ENCODE measurements at regions not wholly inside any gene's neighbourhood (a gene's known extent, or its start where the extent isn't known, plus 50 kb on each side); places are given as distances from the start of the nearest gene placed in this dataset.
"Not testable (repeated sequence)": the region's sequence is repeated elsewhere in the genome, so short reads cannot be mapped to it uniquely, and the experiment has no call there.

DNA sequence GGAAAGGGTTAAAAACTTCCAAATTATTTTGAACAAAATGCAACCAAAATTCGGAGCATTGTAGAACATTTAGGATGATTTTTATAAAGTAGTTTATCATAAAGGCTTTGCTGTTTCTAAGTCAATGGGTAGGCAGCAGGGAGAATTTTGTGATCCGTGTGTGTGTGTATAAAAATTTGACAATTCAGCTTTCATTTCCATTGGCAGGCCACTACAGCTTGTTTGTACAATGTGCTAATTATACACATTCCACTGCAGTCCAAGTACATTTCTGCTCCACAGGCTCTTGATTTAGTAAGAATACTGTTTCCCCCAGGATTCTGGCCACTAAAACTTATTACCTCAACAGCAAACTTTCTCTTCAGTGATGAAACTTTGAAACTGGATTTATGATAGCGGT lies 71.8 kb upstream of the LTBP1 start:
- 76 to 83% (median 77%) methylated on average over 3 of the region's 3 CpGs for WGBS, 4 donors
- TF ChIP-seq, protein P1, sequence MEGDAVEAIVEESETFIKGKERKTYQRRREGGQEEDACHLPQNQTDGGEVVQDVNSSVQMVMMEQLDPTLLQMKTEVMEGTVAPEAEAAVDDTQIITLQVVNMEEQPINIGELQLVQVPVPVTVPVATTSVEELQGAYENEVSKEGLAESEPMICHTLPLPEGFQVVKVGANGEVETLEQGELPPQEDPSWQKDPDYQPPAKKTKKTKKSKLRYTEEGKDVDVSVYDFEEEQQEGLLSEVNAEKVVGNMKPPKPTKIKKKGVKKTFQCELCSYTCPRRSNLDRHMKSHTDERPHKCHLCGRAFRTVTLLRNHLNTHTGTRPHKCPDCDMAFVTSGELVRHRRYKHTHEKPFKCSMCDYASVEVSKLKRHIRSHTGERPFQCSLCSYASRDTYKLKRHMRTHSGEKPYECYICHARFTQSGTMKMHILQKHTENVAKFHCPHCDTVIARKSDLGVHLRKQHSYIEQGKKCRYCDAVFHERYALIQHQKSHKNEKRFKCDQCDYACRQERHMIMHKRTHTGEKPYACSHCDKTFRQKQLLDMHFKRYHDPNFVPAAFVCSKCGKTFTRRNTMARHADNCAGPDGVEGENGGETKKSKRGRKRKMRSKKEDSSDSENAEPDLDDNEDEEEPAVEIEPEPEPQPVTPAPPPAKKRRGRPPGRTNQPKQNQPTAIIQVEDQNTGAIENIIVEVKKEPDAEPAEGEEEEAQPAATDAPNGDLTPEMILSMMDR (IDR thresholded peaks at IDR 0.05) = no peak
- no peak for TF ChIP-seq POLR2A (IDR thresholded peaks at IDR 0.05)
- H3K9me3 ChIP-seq = no peaks in the 10 kb centered on the region

GRCh38 chr2:32877587-32878510 lies 68.9 kb upstream of the LTBP1 start:
- Histone ChIP-seq H3K36me3 (no peaks in the 10 kb centered on the region), H3K4me3 (no peak overlapping the region), H3K4me1 (peaks cover 0 to 21% (median 10%) of the 10 kb centered on the region in 12 donors), H3K9me3 (no peaks in the 10 kb centered on the region), H3K27ac (peak overlapping the region in 10 of 12 donors; percentile 11 to 62 (median 40)), H3K27me3 (no peaks in the 10 kb centered on the region)
- WGBS, 4 donors = 56 to 64% (median 63%) methylated on average over 12 of the region's 12 CpGs
- no peak for DNase-seq
- peak in 2 of 4 donors; percentile 46 to 81 for ATAC-seq
- no peak for TF ChIP-seq POLR2A (IDR thresholded peaks at IDR 0.05)
- TF ChIP-seq, protein P1 (IDR thresholded peaks at IDR 0.05) = no peak
- intact Hi-C loops (cut with DNase I) = loop anchor here in 1 of 10 donors (5.0 kb wide), 1 partner anchor 96 kb away; no protein-coding TSS in a partner anchor

More for the DNA sequence above, 71.8 kb upstream of the LTBP1 start:
- intact Hi-C loops (cut with DNase I) = loop anchor here in 1 of 10 donors (5.0 kb wide), 1 partner anchor 93 kb away; no protein-coding TSS in a partner anchor
- Histone ChIP-seq H3K36me3 (no peaks in the 10 kb centered on the region), H3K27me3 (no peaks in the 10 kb centered on the region), H3K27ac (no peak overlapping the region), H3K4me3 (peak overlapping the region in 3 of 12 donors; percentile 7 to 20 (median 20)), H3K4me1 (peaks cover 0 to 21% (median 10%) of the 10 kb centered on the region in 12 donors)
- ATAC-seq = no peak
- DNase-seq = no peak

DNA sequence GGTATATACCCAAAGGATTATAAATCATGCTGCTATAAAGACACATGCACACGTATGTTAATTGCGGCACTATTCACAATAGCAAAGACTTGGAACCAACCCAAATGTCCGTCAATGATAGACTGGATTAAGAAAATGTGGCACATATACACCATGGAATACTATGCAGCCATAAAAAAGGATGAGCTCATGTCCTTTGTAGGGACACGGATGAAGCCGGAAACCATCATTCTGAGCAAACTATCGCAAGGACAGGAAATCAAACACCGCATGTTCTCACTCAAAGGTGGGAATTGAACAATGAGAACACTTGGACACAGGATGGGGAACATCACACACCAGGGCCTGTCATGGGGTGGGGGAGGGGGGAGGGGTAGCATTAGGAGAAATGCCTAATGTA lies 66.8 kb upstream of the LTBP1 start:
- not testable (repeated sequence) for H3K27me3 ChIP-seq, H3K9me3 ChIP-seq, DNase-seq, H3K36me3 ChIP-seq, ATAC-seq, H3K4me3 ChIP-seq, H3K27ac ChIP-seq
- intact Hi-C loops (cut with DNase I) = loop anchor here in 2 of 10 donors (5.0 to 10.0 kb wide), 2 partner anchors 95 to 98 kb away; no protein-coding TSS in a partner anchor
- H3K4me1 ChIP-seq = peaks cover 0 to 21% (median 9%) of the 10 kb centered on the region in 12 donors
- 93 to 97% (median 95%) methylated on average over 7 of the region's 7 CpGs for WGBS, 4 donors

DNA sequence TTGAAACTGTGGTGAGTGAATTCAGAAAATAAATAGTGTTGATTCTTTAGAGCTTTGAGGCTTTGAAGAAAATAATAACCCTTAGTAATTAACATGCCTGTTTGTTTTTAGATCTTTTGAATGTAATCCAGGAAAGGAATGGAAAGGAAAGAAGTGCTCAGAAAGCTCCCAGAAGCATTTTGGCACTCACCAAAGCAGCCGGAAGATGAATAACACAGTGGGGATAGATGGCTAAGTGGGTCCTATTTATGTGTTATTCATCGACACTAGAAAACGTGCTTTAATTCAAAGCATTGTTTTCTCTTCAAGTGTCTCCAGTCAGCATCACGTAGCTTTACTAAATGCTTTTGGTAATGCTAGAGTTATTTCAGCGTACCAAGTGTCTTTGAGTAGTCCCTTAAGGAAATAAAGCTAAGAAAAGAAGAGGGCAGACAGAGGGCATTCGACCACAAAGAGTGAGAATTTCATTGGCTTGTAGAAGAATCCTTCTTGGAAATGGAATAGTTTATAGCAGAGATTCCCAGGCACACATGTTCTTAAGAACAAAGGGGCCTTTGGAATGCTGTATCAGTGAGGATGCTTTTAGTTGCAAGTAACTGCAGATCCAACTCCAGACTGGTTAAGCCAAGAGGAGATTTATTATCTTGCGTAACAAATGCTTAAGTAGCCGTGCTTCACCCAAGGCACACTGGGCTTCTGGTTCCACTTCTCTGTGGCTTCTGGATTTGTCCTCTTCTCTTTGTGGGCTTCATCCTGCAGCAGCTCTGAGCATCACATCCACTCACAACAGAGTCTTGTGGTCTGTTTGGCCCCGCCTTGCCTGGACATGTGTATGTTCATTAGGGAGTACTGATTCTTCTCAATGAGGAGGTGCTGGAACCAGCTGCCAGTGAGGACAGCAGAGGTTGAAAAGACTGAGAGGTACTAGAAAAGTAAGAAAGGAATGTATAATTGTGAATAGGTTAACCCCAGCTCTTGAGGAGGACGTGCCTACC lies 63.6 kb upstream of the LTBP1 start:
- no peak for DNase-seq
- Histone ChIP-seq H3K9me3 (peaks cover 0 to 13% (median 0%) of the 10 kb centered on the region in 12 donors), H3K4me1 (peaks cover 0 to 7% (median 6%) of the 10 kb centered on the region in 12 donors), H3K27me3 (no peaks in the 10 kb centered on the region), H3K4me3 (no peak overlapping the region), H3K27ac (no peak overlapping the region), H3K36me3 (no peaks in the 10 kb centered on the region)
- WGBS, 4 donors = 87 to 89% (median 88%) methylated on average over 10 of the region's 10 CpGs
- TF ChIP-seq POLR2A (IDR thresholded peaks at IDR 0.05) = no peak
- TF ChIP-seq, protein P1 (IDR thresholded peaks at IDR 0.05) = no peak
- intact Hi-C loops (cut with DNase I) = loop anchor here in 1 of 10 donors (10.0 kb wide), 1 partner anchor 98 kb away; no protein-coding TSS in a partner anchor
- no peak for ATAC-seq
